ENCODE measurements at regions not wholly inside any gene's neighbourhood (a gene's known extent, or its start where the extent isn't known, plus 50 kb on each side); places are given as distances from the start of the nearest gene placed in this dataset.

- no peak for TF ChIP-seq POLR2A (IDR thresholded peaks at IDR 0.05)
- no peak for TF ChIP-seq CTCF (IDR thresholded peaks at IDR 0.05)
Measured at GRCh38 chr15:77852241-77853007, 219.7 kb upstream of the LINGO1 start.

Data from ovary (tissue), 3 donors.